Breast epithelium (tissue), 4 donors: ENCODE measurements at regions not wholly inside any gene's neighbourhood (a gene's known extent, or its start where the extent isn't known, plus 50 kb on each side); places are given as distances from the start of the nearest gene placed in this dataset.
"Not testable (repeated sequence)": the region's sequence is repeated elsewhere in the genome, so short reads cannot be mapped to it uniquely, and the experiment has no call there.

Experiments used
- DNase-seq, 2 donors: peaks; one replicate each; pipeline ENCODE4 v3.0.0-alpha.2; 2019; ENCODE audit warnings: low spot score in 2 of 2
- H3K27ac ChIP-seq, 2 donors: fragments of 200-600 bp; sonication (generic) in 1 of 2; one replicate each; pipeline ENCODE4 v1.5.1; 2016 to 2019; ENCODE audit warnings: mild to moderate bottlenecking in 1 of 2
- H3K27me3 ChIP-seq, 2 donors: fragments of 200-600 bp; sonication (generic) in 1 of 2; one replicate each; pipeline versions ENCODE4 v1.5.1 to v1.6.0; 2017 to 2019; ENCODE audit warnings: control low read depth in 1 of 2, mild to moderate bottlenecking in 1 of 2
- H3K36me3 ChIP-seq: fragments of 200-600 bp; one replicate; pipeline ENCODE4 v1.5.1; 2019
- H3K4me1 ChIP-seq, 2 donors: fragments of 200-600 bp; sonication (generic); one replicate each; pipeline ENCODE4 v1.5.1; 2016 to 2019; ENCODE audit warnings: control low read depth in 1 of 2
- H3K4me3 ChIP-seq, 3 donors: fragments of 200-600 bp; sonication (generic); 1 replicate in 2 of 3; 2 replicates in 1 of 3; pipeline ENCODE4 v1.5.1; 2016 to 2019; ENCODE audit warnings: mild to moderate bottlenecking in 3 of 3, moderate library complexity in 2 of 3
- H3K9me3 ChIP-seq, 2 donors: fragments of 200-600 bp; sonication (generic) in 1 of 2; one replicate each; pipeline ENCODE4 v1.5.1; 2016 to 2019; ENCODE audit warnings: control low read depth in 1 of 2
- POLR2A ChIP-seq: fragments of 450-650 bp; IDR thresholded peaks from one replicate; pipeline ENCODE4 v1.6.1; 2016; ENCODE audit warnings: antibody characterized with exemption, mild to moderate bottlenecking, moderate library complexity
- POLR2AphosphoS5 ChIP-seq, 3 donors: sonication (generic); formaldehyde crosslinking; IDR thresholded peaks; one replicate each; pipeline ENCODE4 v1.6.1; 2017; ENCODE audit warnings: antibody characterized with exemption in 3 of 3
- intact Hi-C: fragments of 100-400 bp; cut with DNase I; formaldehyde crosslinking; loops from one replicate; pipeline ENCODE4 v1.15.1; 2023; ENCODE audit warnings: low total_unique reads
- TF ChIP-seq, protein P1 (sequence below), 3 donors: fragments of 450-650 bp; IDR thresholded peaks; one replicate each; pipeline ENCODE4 v1.5.1; 2016 to 2017; ENCODE audit warnings: antibody characterized with exemption in 3 of 3, mild to moderate bottlenecking in 3 of 3, moderate library complexity in 3 of 3

DNA sequence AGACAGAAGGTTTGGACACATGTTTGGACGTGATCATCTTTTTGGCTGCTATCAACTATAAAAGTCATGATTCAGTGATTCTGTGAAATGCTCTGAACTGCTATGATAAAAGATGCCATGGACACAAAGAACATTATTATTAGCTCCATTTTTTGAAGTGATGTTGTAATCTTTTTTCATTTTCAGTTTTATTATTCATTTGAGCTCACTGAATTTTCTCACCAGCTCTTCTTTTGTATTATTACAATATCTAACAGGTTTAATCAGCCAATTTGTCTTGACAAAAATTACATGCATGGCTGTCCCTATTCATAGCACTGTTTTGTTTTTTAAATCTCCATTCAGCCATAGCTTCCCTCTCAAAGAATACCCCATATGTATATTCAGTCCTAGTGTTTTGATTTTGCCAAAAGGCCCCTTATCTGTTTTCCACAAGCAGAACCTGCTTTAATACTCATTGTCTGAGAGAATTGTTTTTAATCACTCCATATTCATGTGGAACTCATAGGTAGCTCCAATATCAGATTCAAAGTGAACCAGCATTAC, 314.0 kb upstream of the FAM98A start:
- H3K36me3 ChIP-seq: no peaks in the 10 kb centered on the region
- H3K9me3 ChIP-seq: no peaks in the 10 kb centered on the region
- no peak overlapping the region for H3K27ac ChIP-seq
- intact Hi-C loops: no loop called here
- H3K27me3 ChIP-seq: no peaks in the 10 kb centered on the region
- no peak for DNase-seq
- no peaks in the 10 kb centered on the region for H3K4me1 ChIP-seq
- no peak overlapping the region for H3K4me3 ChIP-seq
- TF ChIP-seq POLR2A (no peak), POLR2AphosphoS5 (IDR thresholded peaks at IDR 0.05) (no peak)
- TF ChIP-seq, protein P1, sequence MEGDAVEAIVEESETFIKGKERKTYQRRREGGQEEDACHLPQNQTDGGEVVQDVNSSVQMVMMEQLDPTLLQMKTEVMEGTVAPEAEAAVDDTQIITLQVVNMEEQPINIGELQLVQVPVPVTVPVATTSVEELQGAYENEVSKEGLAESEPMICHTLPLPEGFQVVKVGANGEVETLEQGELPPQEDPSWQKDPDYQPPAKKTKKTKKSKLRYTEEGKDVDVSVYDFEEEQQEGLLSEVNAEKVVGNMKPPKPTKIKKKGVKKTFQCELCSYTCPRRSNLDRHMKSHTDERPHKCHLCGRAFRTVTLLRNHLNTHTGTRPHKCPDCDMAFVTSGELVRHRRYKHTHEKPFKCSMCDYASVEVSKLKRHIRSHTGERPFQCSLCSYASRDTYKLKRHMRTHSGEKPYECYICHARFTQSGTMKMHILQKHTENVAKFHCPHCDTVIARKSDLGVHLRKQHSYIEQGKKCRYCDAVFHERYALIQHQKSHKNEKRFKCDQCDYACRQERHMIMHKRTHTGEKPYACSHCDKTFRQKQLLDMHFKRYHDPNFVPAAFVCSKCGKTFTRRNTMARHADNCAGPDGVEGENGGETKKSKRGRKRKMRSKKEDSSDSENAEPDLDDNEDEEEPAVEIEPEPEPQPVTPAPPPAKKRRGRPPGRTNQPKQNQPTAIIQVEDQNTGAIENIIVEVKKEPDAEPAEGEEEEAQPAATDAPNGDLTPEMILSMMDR (IDR thresholded peaks at IDR 0.05): no peak

DNA sequence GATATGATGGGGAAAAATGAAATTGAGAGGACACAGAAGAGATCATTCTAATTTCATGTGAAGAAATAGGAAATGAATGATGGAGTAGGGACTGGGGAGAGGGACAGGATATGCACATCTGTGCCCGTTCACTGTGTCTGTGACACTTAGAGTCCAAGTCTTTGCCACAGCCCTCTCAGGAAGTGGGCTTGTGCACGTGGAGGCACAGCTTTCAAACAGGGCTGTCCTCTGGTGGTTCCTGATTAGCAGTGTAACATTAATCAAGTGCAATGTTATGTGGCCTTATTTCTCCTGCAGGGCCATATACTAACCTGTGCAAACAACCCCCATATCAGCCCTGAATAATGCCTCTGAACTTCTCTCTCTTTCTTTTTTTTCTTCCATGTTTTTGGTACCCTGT, 312.2 kb upstream of the FAM98A start:
- no peaks in the 10 kb centered on the region for H3K4me1 ChIP-seq
- intact Hi-C loops: no loop called here
- H3K27ac ChIP-seq: no peak overlapping the region
- no peaks in the 10 kb centered on the region for H3K27me3 ChIP-seq
- H3K4me3 ChIP-seq: no peak overlapping the region
- no peak for DNase-seq
- H3K36me3 ChIP-seq: no peaks in the 10 kb centered on the region
- H3K9me3 ChIP-seq: no peaks in the 10 kb centered on the region
- TF ChIP-seq POLR2AphosphoS5 (IDR thresholded peaks at IDR 0.05) (no peak), POLR2A (no peak)
- TF ChIP-seq, protein P1 (IDR thresholded peaks at IDR 0.05): no peak

DNA sequence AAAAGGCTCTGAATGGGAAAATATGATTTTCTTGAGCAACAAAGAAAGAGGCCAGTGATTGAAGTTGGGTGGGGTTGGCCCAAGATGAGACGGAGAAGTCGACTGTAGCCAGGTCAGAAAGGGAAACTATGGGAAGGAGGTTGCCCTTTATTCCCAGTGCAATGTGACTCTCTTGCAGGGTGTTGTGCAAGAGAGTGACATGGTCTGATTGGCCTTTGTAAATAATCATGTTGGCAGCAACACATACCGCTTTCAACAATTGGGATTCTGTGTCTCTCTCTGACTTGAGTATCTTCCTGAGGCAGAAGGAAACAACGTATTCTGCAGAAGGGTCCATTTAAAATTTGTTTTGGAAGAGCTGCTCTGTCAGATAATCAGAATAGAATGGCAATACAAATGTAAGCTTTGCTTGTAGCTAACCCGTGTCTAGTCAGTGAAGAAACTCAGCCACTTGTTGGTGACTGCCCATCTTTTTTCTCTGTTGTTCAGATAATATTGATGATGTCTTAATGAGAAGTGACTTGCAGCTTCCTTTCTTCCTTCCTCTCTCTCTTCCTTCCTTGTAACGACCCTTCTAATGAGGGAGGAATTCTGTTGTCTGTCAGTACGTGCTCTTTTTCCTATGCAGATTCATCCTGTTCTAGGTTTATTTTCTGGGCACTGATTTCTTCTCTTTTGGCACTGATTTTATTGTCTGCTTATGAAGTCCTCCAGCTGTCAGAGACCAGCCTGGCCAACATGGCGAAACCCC, 311.0 kb upstream of the FAM98A start:
- Histone ChIP-seq H3K27me3 (no peaks in the 10 kb centered on the region), H3K4me1 (no peaks in the 10 kb centered on the region), H3K27ac (no peak overlapping the region), H3K4me3 (no peak overlapping the region), H3K9me3 (no peaks in the 10 kb centered on the region), H3K36me3 (no peaks in the 10 kb centered on the region)
- no peak for DNase-seq
- intact Hi-C loops: no loop called here
- TF ChIP-seq, protein P1 (IDR thresholded peaks at IDR 0.05): no peak
- TF ChIP-seq POLR2AphosphoS5 (IDR thresholded peaks at IDR 0.05): no peak
- TF ChIP-seq POLR2A: no peak

DNA sequence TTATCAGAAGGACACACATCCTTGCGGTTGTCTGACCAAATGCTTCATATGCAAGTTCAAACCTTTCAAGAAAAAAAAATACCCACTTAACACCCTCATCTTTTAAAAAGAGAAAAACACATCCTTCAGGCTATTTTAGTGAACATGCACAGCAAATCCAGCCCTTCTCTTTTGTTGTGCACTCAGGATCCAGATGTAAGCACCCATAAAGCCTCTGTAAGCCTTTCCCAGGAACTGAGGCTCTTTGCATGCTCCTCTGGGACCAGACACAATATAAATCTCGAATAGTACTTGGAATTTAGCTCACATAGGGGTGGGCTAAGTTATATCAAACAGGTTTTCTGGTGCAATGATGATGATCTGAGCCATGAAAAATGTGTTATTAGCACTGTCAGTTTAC, 308.8 kb upstream of the FAM98A start:
- H3K4me3 ChIP-seq: no peak overlapping the region
- TF ChIP-seq POLR2AphosphoS5 (IDR thresholded peaks at IDR 0.05) (no peak), POLR2A (no peak)
- TF ChIP-seq, protein P1 (IDR thresholded peaks at IDR 0.05): no peak
- intact Hi-C loops: no loop called here
- H3K27ac ChIP-seq: no peak overlapping the region
- H3K9me3 ChIP-seq: peaks cover 0 to 5% of the 10 kb centered on the region in 2 donors
- H3K27me3 ChIP-seq: no peaks in the 10 kb centered on the region
- no peaks in the 10 kb centered on the region for H3K4me1 ChIP-seq
- no peaks in the 10 kb centered on the region for H3K36me3 ChIP-seq
- DNase-seq: no peak

DNA sequence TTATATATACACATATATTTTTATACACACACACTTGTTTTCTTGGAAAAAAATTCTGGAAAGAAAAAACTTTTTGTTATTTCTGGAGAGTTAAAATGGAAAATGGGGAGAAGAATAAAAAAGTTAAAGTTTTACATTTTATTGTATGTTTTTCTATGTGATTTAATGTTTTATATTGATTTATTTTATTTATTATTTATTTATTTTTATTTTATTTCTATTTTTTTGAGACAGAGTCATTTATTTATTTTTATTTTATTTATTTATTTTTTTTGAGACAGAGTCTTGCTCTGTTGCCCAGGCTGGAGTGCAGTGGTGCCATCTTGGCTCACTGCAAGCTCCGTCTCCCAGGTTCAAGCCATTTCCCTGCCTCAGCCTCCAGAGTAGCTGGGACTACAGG, 307.0 kb upstream of the FAM98A start:
- H3K27me3 ChIP-seq, H3K4me3 ChIP-seq, H3K27ac ChIP-seq, DNase-seq, H3K4me1 ChIP-seq, intact Hi-C loops, H3K9me3 ChIP-seq, H3K36me3 ChIP-seq: not testable (repeated sequence)
